Adrenal gland (tissue), 9 donors: ENCODE measurements at regions not wholly inside any gene's neighbourhood (a gene's known extent, or its start where the extent isn't known, plus 50 kb on each side); places are given as distances from the start of the nearest gene placed in this dataset.

ENCODE experiments used
- DNase-seq, 7 donors: peaks; one replicate each; pipeline ENCODE4 v3.0.0-alpha.2; 2019 to 2020
- H3K27ac ChIP-seq, 5 donors: fragments of 200-600 bp; sonication (generic) in 4 of 5; 1 replicate in 3 of 5; 2 replicates in 2 of 5; pipeline versions ENCODE4 v1.5.1 to v1.8.0; 2016 to 2020; ENCODE audit warnings: mild to moderate bottlenecking in 1 of 5
- H3K27me3 ChIP-seq: fragments of 200-600 bp; 2 replicates; pipeline ENCODE4 v1.8.0; 2021
- H3K36me3 ChIP-seq, 2 donors: fragments of 200-600 bp; replicated peaks in 1 of 2; 1 replicate in 1 of 2; 2 replicates in 1 of 2; pipeline versions ENCODE4 v1.5.1 to v1.8.0; 2018 to 2022
- H3K4me1 ChIP-seq, 2 donors: fragments of 200-600 bp; replicated peaks in 1 of 2; 1 replicate in 1 of 2; 2 replicates in 1 of 2; pipeline versions ENCODE4 v1.5.1 to v1.8.0; 2018 to 2021
- H3K4me3 ChIP-seq, 4 donors: fragments of 200-600 bp; sonication (generic) in 3 of 4; one replicate each; pipeline ENCODE4 v1.5.1; 2016 to 2018
- H3K9me3 ChIP-seq, 3 donors: fragments of 200-600 bp; sonication (generic) in 1 of 3; replicated peaks in 1 of 3; 1 replicate in 2 of 3; 2 replicates in 1 of 3; pipeline versions ENCODE4 v1.5.1 to v1.8.0; 2016 to 2021
- CTCF ChIP-seq, 6 experiments: fragments of 450-650 bp in 4 of 6; fragments of 200-600 bp in 2 of 6; sonication (generic) in 1 of 6; IDR thresholded peaks; 1 replicate in 5 of 6; 2 replicates in 1 of 6; pipeline versions ENCODE4 v1.5.1 to v1.8.0; 2016 to 2021; ENCODE audit warnings: antibody characterized with exemption in 6 of 6, mild to moderate bottlenecking in 2 of 6, moderate library complexity in 1 of 6
- POLR2A ChIP-seq, 2 donors: fragments of 450-650 bp; IDR thresholded peaks; one replicate each; pipeline ENCODE4 v1.6.1; 2017; ENCODE audit warnings: antibody characterized with exemption in 2 of 2, mild to moderate bottlenecking in 2 of 2, moderate library complexity in 1 of 2
- WGBS, 4 donors: extraction: QIAGEN DNeasy Blood & Tissue Kit in 2 of 4; methylation state at CpG; one replicate each; pipeline versions ENCODE4 v1.1.5 to v1.1.7; 2013 to 2017; 5-methylcytosine and 5-hydroxymethylcytosine counted together
- intact Hi-C, 2 donors: fragments of 100-400 bp; cut with DNase I; formaldehyde crosslinking; loops; one replicate each; pipeline versions ENCODE4 v1.14.1 to v1.15.0; 2022 to 2023
- donor health status: healthy with polysubstance abuse.
- donor health status: Bipolar disorder and iron deficiency.
- donor health status: DM: yes; HTN: yes; CAD: no.
- donor health status: DM: no; HTN: no; CAD: no.
- donor health status: DM: no; HTN: no; CAD: no.

DNA sequence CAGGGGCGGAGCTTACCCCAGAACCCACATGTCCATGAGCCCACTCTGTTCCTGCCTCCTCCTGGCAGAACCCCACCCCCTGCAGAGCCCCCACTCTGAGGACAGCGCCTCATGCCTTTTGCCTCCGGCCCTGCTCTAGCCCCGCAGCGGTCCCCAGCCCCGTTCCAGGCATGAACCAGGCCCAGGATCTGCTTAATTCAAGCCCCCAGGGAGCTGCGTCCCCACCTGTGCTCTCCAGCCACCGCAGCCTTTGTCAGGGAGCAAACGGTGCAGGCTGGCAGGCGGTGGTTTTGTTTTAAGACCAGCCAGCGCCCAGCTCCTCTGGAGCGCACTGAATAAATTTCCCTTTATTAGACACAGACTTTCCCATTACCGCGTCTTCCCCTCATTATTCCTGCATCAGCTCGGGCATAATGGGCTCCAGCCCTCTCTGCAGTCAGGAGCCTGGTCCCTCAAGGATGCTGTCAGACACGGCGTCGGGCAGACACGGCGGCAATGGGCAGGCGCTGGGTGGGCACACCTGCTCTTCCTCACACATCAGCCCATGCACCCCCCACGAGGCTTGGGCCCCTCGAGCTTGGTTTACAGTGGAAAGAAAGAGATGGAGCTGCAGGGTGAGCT, 137.6 kb downstream of the OLFM1 start:
- WGBS, 4 donors: 75 to 79% (median 78%) methylated on average over 20 to 23 of the region's 23 CpGs
- Histone ChIP-seq H3K4me3 (no peak overlapping the region), H3K27ac (no peak overlapping the region), H3K4me1 (no peaks in the 10 kb centered on the region), H3K27me3 (peaks cover 10% of the 10 kb centered on the region), H3K9me3 (no peaks in the 10 kb centered on the region), H3K36me3 (no peaks in the 10 kb centered on the region)
- no peak for DNase-seq
- TF ChIP-seq POLR2A (IDR thresholded peaks at IDR 0.05) (no peak), CTCF (IDR thresholded peaks at IDR 0.05) (no peak)
- intact Hi-C loops: no loop called here

DNA sequence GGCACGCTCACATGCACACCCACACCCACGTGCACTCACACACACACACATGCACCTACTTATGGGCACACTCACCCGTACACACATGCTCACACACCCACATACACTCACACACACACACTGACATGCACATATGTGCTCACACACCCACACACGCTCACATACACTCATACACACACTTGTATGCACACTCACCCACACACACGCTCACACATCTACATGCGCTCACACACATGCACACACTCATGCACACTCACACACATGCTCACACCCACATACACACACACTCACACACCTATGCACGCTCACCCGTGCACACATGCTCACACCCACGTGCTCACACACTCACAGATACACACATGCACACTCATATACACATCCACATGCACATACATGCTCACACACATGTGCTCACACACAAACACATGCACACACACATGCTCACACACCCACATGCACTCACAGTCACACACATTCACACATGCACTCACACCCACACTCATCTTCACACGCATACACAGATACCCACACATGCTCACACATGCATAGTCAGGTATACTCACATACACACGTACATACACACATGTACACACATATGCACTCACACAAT, 138.3 kb downstream of the OLFM1 start:
- no peak overlapping the region for H3K4me3 ChIP-seq
- peaks cover 16% of the 10 kb centered on the region for H3K27me3 ChIP-seq
- DNase-seq: no peak
- no peak for TF ChIP-seq POLR2A (IDR thresholded peaks at IDR 0.05)
- TF ChIP-seq CTCF (IDR thresholded peaks at IDR 0.05): no peak
- intact Hi-C loops: no loop called here
- no peaks in the 10 kb centered on the region for H3K36me3 ChIP-seq
- H3K4me1 ChIP-seq: no peaks in the 10 kb centered on the region
- no peak overlapping the region for H3K27ac ChIP-seq
- 93 to 94% (median 93%) methylated on average over 11 of the region's 11 CpGs for WGBS, 4 donors
- no peaks in the 10 kb centered on the region for H3K9me3 ChIP-seq

- H3K36me3 ChIP-seq: no peaks in the 10 kb centered on the region
- H3K4me3 ChIP-seq: no peak overlapping the region
- no peak for DNase-seq
- intact Hi-C loops: no loop called here
- TF ChIP-seq CTCF (IDR thresholded peaks at IDR 0.05): no peak
- TF ChIP-seq POLR2A (IDR thresholded peaks at IDR 0.05): no peak
- H3K27ac ChIP-seq: no peak overlapping the region
- H3K9me3 ChIP-seq: no peaks in the 10 kb centered on the region
- WGBS, 4 donors: 77 to 87% (median 85%) methylated on average over 5 of the region's 5 CpGs
- no peaks in the 10 kb centered on the region for H3K4me1 ChIP-seq
- peaks cover 16% of the 10 kb centered on the region for H3K27me3 ChIP-seq
Measured at GRCh38 chr9:135226369-135227050, 139.0 kb downstream of the OLFM1 start.

- no peak for DNase-seq
- WGBS, 4 donors: 67 to 77% (median 71%) methylated on average over 4 to 17 of the region's 17 CpGs
- Histone ChIP-seq H3K4me1 (no peaks in the 10 kb centered on the region), H3K4me3 (no peak overlapping the region), H3K27ac (no peak overlapping the region), H3K27me3 (peaks cover 16% of the 10 kb centered on the region), H3K36me3 (no peaks in the 10 kb centered on the region), H3K9me3 (no peaks in the 10 kb centered on the region)
- intact Hi-C loops: no loop called here
- TF ChIP-seq CTCF (IDR thresholded peaks at IDR 0.05): no peak
- TF ChIP-seq POLR2A (IDR thresholded peaks at IDR 0.05): no peak
Measured at GRCh38 chr9:135227641-135228251, 140.3 kb downstream of the OLFM1 start.
